ENCODE measurements at regions not wholly inside any gene's neighbourhood (a gene's known extent, or its start where the extent isn't known, plus 50 kb on each side); places are given as distances from the start of the nearest gene placed in this dataset.

- DNase-seq (no peak), ATAC-seq (ENCODE audit: low read depth) (no peak)
- H3K36me3 Mint-ChIP-seq (ENCODE audit: low read depth) = no peaks in the 10 kb centered on the region
- no peak for TF ChIP-seq CTCF (IDR thresholded peaks at IDR 0.05)
- H3K4me1 Mint-ChIP-seq = no peaks in the 10 kb centered on the region
- intact Hi-C loops (cut with micrococcal nuclease) = no loop called here
- H3K9me3 Mint-ChIP-seq = no peaks in the 10 kb centered on the region
- peaks cover 6% of the 10 kb centered on the region for H3K27me3 Mint-ChIP-seq
- ChIA-PET CTCF (no interaction called here), POLR2A (no interaction called here)
- no peak overlapping the region for H3K27ac Mint-ChIP-seq
- no peak overlapping the region for H3K4me3 Mint-ChIP-seq
Measured at GRCh38 chr17:74031316-74032090, 172.0 kb upstream of the RPL38 start.

GRCh38 chr17:74032222-74032621 lies 171.3 kb upstream of the RPL38 start:
- Mint-ChIP-seq H3K4me1 (no peaks in the 10 kb centered on the region), H3K27me3 (peaks cover 6% of the 10 kb centered on the region), H3K36me3 (ENCODE audit: low read depth) (no peaks in the 10 kb centered on the region), H3K9me3 (no peaks in the 10 kb centered on the region), H3K4me3 (no peak overlapping the region), H3K27ac (no peak overlapping the region)
- intact Hi-C loops (cut with micrococcal nuclease) = no loop called here
- DNase-seq (no peak), ATAC-seq (ENCODE audit: low read depth) (no peak)
- TF ChIP-seq CTCF (IDR thresholded peaks at IDR 0.05) = no peak
- ChIA-PET CTCF (no interaction called here), POLR2A (no interaction called here)

GRCh38 chr17:74037320-74037719 lies 166.2 kb upstream of the RPL38 start:
- ChIA-PET CTCF (no interaction called here), POLR2A (interaction anchor here (0.6 kb wide), 1 partner anchor 630 kb away, joined by 4 read pairs; no protein-coding TSS in a partner anchor)
- Mint-ChIP-seq H3K27ac (no peak overlapping the region), H3K4me1 (no peaks in the 10 kb centered on the region), H3K27me3 (peaks cover 2% of the 10 kb centered on the region), H3K4me3 (no peak overlapping the region), H3K36me3 (ENCODE audit: low read depth) (no peaks in the 10 kb centered on the region), H3K9me3 (no peaks in the 10 kb centered on the region)
- intact Hi-C loops (cut with micrococcal nuclease) = no loop called here
- no peak for ATAC-seq (ENCODE audit: low read depth)
- no peak for DNase-seq
- TF ChIP-seq CTCF (IDR thresholded peaks at IDR 0.05) = no peak

GRCh38 chr17:74040291-74040690 lies 163.2 kb upstream of the RPL38 start:
- Mint-ChIP-seq H3K4me3 (no peak overlapping the region), H3K27me3 (peaks cover 2% of the 10 kb centered on the region), H3K9me3 (no peaks in the 10 kb centered on the region), H3K4me1 (no peaks in the 10 kb centered on the region), H3K27ac (no peak overlapping the region), H3K36me3 (ENCODE audit: low read depth) (no peaks in the 10 kb centered on the region)
- ChIA-PET CTCF (no interaction called here), POLR2A (no interaction called here)
- intact Hi-C loops (cut with micrococcal nuclease) = no loop called here
- TF ChIP-seq CTCF (IDR thresholded peaks at IDR 0.05) = no peak
- no peak for ATAC-seq (ENCODE audit: low read depth)
- no peak for DNase-seq

GRCh38 chr17:74040729-74041128 lies 162.7 kb upstream of the RPL38 start:
- no peaks in the 10 kb centered on the region for H3K36me3 Mint-ChIP-seq (ENCODE audit: low read depth)
- H3K9me3 Mint-ChIP-seq = no peaks in the 10 kb centered on the region
- DNase-seq = no peak
- intact Hi-C loops (cut with micrococcal nuclease) = no loop called here
- H3K27me3 Mint-ChIP-seq = peaks cover 2% of the 10 kb centered on the region
- no peaks in the 10 kb centered on the region for H3K4me1 Mint-ChIP-seq
- TF ChIP-seq CTCF (IDR thresholded peaks at IDR 0.05) = no peak
- ChIA-PET POLR2A (no interaction called here), CTCF (no interaction called here)
- no peak for ATAC-seq (ENCODE audit: low read depth)
- H3K27ac Mint-ChIP-seq = no peak overlapping the region
- no peak overlapping the region for H3K4me3 Mint-ChIP-seq
